HFF-Myc (cell line): ENCODE measurements at regions not wholly inside any gene's neighbourhood (a gene's known extent, or its start where the extent isn't known, plus 50 kb on each side); places are given as distances from the start of the nearest gene placed in this dataset.

Experiments used
- DNase-seq: peaks from one replicate; pipeline ENCODE4 v3.0.0-alpha.2; 2011; ENCODE audit warnings: low read depth; ENCODE audit errors: extremely low read depth
- H3K4me3 ChIP-seq: replicated peaks from 2 replicates; pipeline ENCODE4 v1.5.1; 2011; ENCODE audit warnings: low read depth, mild to moderate bottlenecking, control low read depth, low read length
- CTCF ChIP-seq: IDR thresholded peaks from 2 replicates; pipeline ENCODE4 v1.5.1; 2012; ENCODE audit warnings: mild to moderate bottlenecking, low read depth, low read length, control low read depth; ENCODE audit errors: missing control alignments

- H3K4me3 ChIP-seq, result no peak overlapping the region
- no peak for DNase-seq
- no peak for TF ChIP-seq CTCF
Measured at GRCh38 chr4:67120369-67120768, 424.9 kb downstream of the CENPC start.

GRCh38 chr4:67109276-67109675, 436.0 kb downstream of the CENPC start:
- DNase-seq, result no peak
- no peak for TF ChIP-seq CTCF
- no peak overlapping the region for H3K4me3 ChIP-seq

- TF ChIP-seq CTCF, result no peak
- DNase-seq, result no peak
- no peak overlapping the region for H3K4me3 ChIP-seq
Measured at GRCh38 chr4:67106861-67107460, 438.3 kb downstream of the CENPC start.

GRCh38 chr4:67104145-67104544, 441.2 kb downstream of the CENPC start:
- no peak for DNase-seq
- TF ChIP-seq CTCF, result no peak
- H3K4me3 ChIP-seq, result no peak overlapping the region

- TF ChIP-seq CTCF, result no peak
- H3K4me3 ChIP-seq, result no peak overlapping the region
- DNase-seq, result no peak
Measured at GRCh38 chr4:67103001-67103747, 442.1 kb downstream of the CENPC start.

GRCh38 chr4:67101612-67102011, 443.7 kb downstream of the CENPC start:
- H3K4me3 ChIP-seq, result no peak overlapping the region
- no peak for TF ChIP-seq CTCF
- DNase-seq, result no peak
